HG03066 (cell line): ENCODE measurements at regions not wholly inside any gene's neighbourhood (a gene's known extent, or its start where the extent isn't known, plus 50 kb on each side); places are given as distances from the start of the nearest gene placed in this dataset.
A peak's percentile ranks its signal among the peaks of the same experiment; 100 is the strongest.
"Not testable (repeated sequence)": the region's sequence is repeated elsewhere in the genome, so short reads cannot be mapped to it uniquely, and the experiment has no call there.

Source experiments
- ATAC-seq: cut with Tn5 transposase; IDR thresholded peaks from one replicate; pipeline ENCODE4 v1.9.1; 2021; ENCODE audit warnings: low read depth; ENCODE audit not compliant: unreplicated experiment

GRCh38 chr7:98771519-98771918 lies 98.3 kb downstream of the TMEM130 start:
- no peak for ATAC-seq

GRCh38 chr7:98771941-98772603 lies 97.7 kb downstream of the TMEM130 start:
- ATAC-seq = no peak

DNA sequence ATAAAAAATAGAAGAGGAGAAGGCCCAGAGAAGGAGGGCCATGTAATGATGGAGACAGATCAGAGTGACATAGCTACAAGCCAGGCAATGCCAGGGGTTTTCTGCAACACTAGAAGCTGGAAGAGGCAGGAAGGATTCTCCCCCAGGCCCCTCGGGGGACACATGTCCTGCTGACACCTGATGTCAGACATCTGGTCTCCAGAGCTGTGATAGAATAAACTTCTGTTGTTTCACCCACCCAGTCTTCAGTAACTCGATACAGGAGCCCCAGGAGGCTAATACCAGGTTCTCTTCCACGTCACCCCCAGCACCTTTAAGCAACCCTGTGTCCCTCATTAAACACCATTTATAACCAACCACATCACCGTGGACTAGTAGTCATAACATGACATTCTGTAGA lies 94.9 kb downstream of the TMEM130 start:
- ATAC-seq = no peak

DNA sequence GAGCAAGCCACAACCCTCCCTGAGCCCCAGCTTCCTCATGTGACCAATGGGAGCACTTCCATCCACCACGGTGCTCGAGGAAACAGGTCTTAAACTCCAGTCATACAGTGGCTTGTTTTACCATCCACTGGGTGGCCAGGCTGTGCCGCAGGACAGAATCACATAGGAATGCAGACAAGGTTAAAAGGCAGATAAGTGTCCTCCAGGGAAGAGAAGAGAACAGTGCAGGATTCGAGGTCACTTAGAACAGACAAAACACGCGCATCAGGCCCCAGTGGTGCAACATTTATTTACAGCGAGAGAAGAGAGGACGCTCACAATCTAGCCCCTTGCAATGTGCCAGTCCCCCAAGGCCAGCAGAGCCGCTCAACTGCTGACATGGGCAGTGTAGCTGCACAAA lies 92.8 kb downstream of the TMEM130 start:
- no peak for ATAC-seq

- ATAC-seq = no peak
Measured at GRCh38 chr7:98778421-98778820, 91.4 kb downstream of the TMEM130 start.

DNA sequence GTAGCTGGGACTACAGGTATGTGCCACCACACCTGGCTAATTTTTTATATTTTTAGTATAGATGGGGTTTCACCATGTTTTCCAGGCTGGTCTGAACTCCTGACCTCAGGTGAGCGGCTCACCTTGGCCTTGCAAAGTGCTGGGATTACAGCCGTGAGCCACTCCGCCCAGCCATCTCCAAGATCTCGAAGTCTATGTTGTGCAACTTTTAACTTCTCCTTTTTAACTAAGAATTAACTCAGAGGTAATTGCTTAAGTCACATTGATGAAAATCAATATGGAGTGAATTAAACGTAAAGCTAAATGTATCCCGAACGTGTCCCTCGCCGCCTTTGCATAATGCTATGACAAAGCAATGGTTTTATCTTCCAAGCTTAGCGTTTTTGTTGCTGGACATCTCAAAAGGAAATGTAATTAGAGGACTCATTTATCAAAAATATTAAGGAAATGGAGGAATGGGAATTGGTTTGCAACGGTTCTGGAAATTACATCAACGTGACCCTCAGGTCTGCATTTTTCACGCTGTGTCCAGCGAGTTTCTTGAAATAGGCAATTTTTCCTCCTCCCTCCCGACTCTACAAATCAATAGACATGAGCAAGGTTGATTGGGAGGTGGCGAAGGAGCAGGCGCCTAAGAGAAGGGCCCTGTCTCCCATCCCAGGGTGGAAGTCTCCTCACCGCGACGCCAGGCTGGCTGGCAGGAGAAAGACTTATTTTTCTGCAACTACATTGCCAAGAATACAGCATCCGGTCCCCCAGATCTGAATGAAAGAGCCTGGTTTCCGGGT lies 89.8 kb downstream of the TMEM130 start:
- no peak for ATAC-seq

DNA sequence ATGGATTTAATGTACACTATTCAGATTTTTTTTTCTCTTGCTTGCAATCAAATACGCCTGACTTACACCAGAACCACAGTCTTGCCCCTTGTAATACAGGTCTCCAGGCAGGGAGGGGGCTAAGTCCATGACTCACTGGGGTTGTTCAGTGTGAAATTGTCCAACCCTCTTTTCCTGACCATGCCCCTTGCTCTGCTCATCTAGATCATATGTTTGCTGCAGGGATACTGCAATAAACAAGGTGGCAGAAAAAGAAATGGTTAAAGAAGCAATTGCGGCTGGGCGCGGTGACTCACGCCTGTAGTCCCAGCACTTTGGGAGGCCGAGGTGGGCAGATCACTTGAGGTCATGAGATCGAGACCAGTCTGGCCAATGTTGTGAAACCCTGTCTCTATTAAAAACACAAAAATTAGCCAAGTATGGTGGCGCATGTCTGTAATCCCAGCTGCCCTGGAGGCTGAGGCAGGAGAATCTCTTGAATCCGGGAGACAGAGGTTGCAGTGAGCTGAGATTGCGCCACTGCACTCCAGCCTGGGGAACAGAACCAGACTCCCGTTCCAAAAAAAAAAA lies 85.5 kb downstream of the TMEM130 start:
- no peak for ATAC-seq

DNA sequence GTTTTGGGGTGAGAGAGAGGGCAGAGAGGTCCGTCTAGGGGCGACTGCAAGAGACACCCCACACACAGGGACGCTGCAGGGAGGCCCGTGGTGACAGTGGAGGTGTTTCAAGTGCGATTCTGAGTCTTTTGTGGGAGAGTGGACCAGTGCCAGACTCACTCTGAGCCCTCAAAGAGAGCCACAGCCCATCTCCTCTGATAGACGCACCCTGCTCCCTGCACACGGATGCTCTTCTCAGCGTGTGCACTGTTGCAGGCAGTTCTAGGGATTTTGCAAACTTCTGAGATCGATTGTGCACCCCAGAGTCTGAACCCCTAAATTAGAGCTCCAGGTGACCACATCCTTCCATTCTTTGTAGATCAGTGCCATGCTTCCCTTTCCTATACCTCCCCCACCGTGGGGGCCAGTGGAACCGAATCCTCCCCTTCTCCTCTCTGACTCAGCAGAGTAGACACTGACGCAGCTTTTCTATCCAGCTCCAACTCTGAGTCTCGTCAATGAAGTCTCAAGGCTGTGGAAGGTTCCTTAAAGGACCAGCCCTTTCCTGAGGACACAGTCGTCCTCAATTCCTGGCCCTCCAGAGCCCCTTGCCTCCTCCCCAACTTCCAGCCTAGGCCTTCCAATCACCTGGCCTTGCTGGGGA lies 83.8 kb downstream of the TMEM130 start:
- ATAC-seq = no peak

GRCh38 chr7:98788966-98789365 lies 80.8 kb downstream of the TMEM130 start:
- ATAC-seq = no peak

DNA sequence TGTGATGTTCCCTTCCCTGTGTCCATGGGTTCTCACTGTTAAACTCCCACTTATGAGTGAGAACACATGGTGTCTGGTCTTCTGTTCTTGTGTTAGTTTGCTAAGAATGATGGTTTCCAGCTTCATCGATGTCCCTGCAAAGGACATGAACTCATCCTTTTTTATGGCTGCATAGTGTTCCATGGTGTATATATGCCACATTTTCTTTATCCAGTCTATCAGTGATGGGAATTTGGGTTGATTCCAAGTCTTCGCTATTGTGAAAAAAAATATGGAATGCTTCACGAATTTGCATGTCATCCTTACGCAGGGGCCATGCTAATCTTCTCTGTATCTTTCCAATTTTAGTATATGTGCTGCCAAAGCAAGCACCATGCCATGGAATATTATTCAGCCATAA lies 75.4 kb downstream of the TMEM130 start:
- not testable (repeated sequence) for ATAC-seq

- peak; percentile 83 for ATAC-seq
Measured at GRCh38 chr7:98795741-98796493, 73.9 kb downstream of the TMEM130 start.
